Chondrocyte (in vitro differentiated cells): ENCODE measurements at regions not wholly inside any gene's neighbourhood (a gene's known extent, or its start where the extent isn't known, plus 50 kb on each side); places are given as distances from the start of the nearest gene placed in this dataset.

ENCODE experiments used
- DNase-seq: peaks from one replicate; pipeline ENCODE4 v3.0.0; 2021; ENCODE audit warnings: mixed read lengths, low spot score
- H3K27ac Mint-ChIP-seq: one replicate; pipeline ENCODE4 v1.8.0; 2021; ENCODE audit warnings: mild to moderate bottlenecking, moderate library complexity, mixed read lengths; ENCODE audit not compliant: unreplicated experiment
- H3K27me3 Mint-ChIP-seq: 2 replicates; pipeline ENCODE4 v1.8.0; 2021; ENCODE audit warnings: low read depth, mixed read lengths
- H3K36me3 Mint-ChIP-seq: 2 replicates; pipeline ENCODE4 v1.8.0; 2021; ENCODE audit warnings: low read depth, mixed read lengths
- H3K4me1 Mint-ChIP-seq: 2 replicates; pipeline ENCODE4 v1.8.0; 2021; ENCODE audit warnings: low read depth, mild to moderate bottlenecking, mixed read lengths
- H3K4me3 Mint-ChIP-seq: one replicate; pipeline ENCODE4 v1.8.0; 2021; ENCODE audit warnings: mild to moderate bottlenecking, moderate library complexity, mixed read lengths; ENCODE audit not compliant: unreplicated experiment
- H3K9me3 Mint-ChIP-seq: 2 replicates; pipeline ENCODE4 v1.8.0; 2021; ENCODE audit warnings: low read depth, mixed read lengths
- CTCF ChIP-seq: fragments of 200-600 bp; sonication (generic); IDR thresholded peaks from 2 replicates; pipeline ENCODE4 v1.5.0; 2021; ENCODE audit warnings: antibody characterized with exemption, mild to moderate bottlenecking, moderate library complexity

DNA sequence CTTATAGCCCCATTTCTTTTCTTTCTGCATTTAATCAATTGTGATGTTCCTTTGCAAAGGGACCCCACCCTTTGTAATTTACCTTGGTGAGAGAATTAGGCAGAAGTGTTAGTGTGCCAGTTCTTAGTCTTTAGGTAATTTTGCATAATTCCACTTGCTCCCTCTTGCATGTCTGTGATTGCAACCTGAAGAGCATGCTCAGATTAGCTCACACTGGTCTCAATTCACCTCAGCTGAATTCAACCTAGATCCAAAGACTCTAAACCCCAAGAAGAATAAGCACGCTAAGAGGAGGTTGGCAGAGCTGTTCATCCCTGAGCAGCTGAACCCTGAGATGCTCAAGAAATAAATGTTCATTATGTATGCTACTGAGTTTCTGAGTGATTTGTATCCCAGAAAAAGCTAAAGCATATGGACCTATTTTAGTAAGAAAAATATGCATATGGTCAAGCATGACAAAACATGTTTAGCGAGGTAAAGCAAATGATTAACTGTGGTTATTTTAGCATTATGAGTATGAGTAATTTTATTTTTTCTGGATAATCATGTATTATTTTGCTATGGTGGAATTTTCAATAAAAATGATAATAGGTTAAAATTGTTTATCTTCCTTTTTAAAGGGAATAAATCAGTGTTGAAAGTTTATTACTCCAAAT is 299.2 kb upstream of the ZSWIM2 start:
- H3K36me3 Mint-ChIP-seq, result peaks cover 4% of the 10 kb centered on the region
- no peak for TF ChIP-seq CTCF
- peaks cover 19% of the 10 kb centered on the region for H3K9me3 Mint-ChIP-seq
- H3K4me1 Mint-ChIP-seq, result peaks cover 5% of the 10 kb centered on the region
- H3K4me3 Mint-ChIP-seq, result no peak overlapping the region
- DNase-seq, result no peak
- no peak overlapping the region for H3K27ac Mint-ChIP-seq
- H3K27me3 Mint-ChIP-seq, result peaks cover 15% of the 10 kb centered on the region

GRCh38 chr2:187143537-187143936 is 294.6 kb upstream of the ZSWIM2 start:
- peaks cover 4% of the 10 kb centered on the region for H3K36me3 Mint-ChIP-seq

GRCh38 chr2:187139469-187139868 is 290.5 kb upstream of the ZSWIM2 start:
- peaks cover 8% of the 10 kb centered on the region for H3K27me3 Mint-ChIP-seq
- TF ChIP-seq CTCF, result no peak
- H3K4me3 Mint-ChIP-seq, result no peak overlapping the region
- peaks cover 2% of the 10 kb centered on the region for H3K36me3 Mint-ChIP-seq
- no peak overlapping the region for H3K27ac Mint-ChIP-seq
- peaks cover 5% of the 10 kb centered on the region for H3K4me1 Mint-ChIP-seq
- peaks cover 5% of the 10 kb centered on the region for H3K9me3 Mint-ChIP-seq
- DNase-seq, result no peak

More at GRCh38 chr2:187143537-187143936, 294.6 kb upstream of the ZSWIM2 start:
- Mint-ChIP-seq H3K27me3 (peaks cover 18% of the 10 kb centered on the region), H3K4me3 (no peak overlapping the region), H3K27ac (no peak overlapping the region), H3K4me1 (no peaks in the 10 kb centered on the region), H3K9me3 (peaks cover 19% of the 10 kb centered on the region)
- no peak for DNase-seq
- no peak for TF ChIP-seq CTCF

- Mint-ChIP-seq H3K27me3 (peaks cover 5% of the 10 kb centered on the region), H3K9me3 (no peaks in the 10 kb centered on the region), H3K4me1 (peaks cover 5% of the 10 kb centered on the region), H3K36me3 (no peaks in the 10 kb centered on the region), H3K4me3 (no peak overlapping the region), H3K27ac (no peak overlapping the region)
- TF ChIP-seq CTCF, result peak; percentile 85
- DNase-seq, result no peak
Measured at GRCh38 chr2:187138265-187138664, 289.3 kb upstream of the ZSWIM2 start.

DNA sequence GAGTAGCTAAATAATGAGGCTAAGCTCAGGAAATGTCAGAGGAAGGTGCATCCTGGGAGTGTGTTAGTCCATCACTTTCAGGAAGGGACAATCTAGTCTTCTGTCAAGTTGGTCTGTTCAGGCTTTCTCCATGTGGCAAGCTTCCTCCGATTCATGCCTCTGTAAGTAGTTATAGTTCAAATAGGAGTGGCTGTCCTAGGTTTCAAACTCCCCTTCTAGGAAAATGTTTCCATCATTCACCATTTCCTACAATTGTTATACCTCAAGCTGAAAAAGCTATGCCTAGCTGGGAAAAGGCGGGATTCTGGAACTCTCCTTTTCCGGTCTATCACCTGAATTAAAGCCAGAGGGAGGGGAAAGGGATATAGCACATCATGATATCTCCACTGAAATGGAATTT is 287.7 kb upstream of the ZSWIM2 start:
- Mint-ChIP-seq H3K9me3 (no peaks in the 10 kb centered on the region), H3K27me3 (peaks cover 6% of the 10 kb centered on the region)
- TF ChIP-seq CTCF, result no peak

More for the DNA sequence above, 287.7 kb upstream of the ZSWIM2 start:
- no peak overlapping the region for H3K4me3 Mint-ChIP-seq
- no peak for DNase-seq
- no peaks in the 10 kb centered on the region for H3K36me3 Mint-ChIP-seq
- no peak overlapping the region for H3K27ac Mint-ChIP-seq
- H3K4me1 Mint-ChIP-seq, result peaks cover 5% of the 10 kb centered on the region
